ENCODE measurements at regions not wholly inside any gene's neighbourhood (a gene's known extent, or its start where the extent isn't known, plus 50 kb on each side); places are given as distances from the start of the nearest gene placed in this dataset.

GRCh38 chr13:97866751-97867150 is 86.7 kb upstream of the IPO5 start:
- TF ChIP-seq, protein P1, sequence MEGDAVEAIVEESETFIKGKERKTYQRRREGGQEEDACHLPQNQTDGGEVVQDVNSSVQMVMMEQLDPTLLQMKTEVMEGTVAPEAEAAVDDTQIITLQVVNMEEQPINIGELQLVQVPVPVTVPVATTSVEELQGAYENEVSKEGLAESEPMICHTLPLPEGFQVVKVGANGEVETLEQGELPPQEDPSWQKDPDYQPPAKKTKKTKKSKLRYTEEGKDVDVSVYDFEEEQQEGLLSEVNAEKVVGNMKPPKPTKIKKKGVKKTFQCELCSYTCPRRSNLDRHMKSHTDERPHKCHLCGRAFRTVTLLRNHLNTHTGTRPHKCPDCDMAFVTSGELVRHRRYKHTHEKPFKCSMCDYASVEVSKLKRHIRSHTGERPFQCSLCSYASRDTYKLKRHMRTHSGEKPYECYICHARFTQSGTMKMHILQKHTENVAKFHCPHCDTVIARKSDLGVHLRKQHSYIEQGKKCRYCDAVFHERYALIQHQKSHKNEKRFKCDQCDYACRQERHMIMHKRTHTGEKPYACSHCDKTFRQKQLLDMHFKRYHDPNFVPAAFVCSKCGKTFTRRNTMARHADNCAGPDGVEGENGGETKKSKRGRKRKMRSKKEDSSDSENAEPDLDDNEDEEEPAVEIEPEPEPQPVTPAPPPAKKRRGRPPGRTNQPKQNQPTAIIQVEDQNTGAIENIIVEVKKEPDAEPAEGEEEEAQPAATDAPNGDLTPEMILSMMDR (IDR thresholded peaks at IDR 0.05): no peak
- TF ChIP-seq POLR2A (IDR thresholded peaks at IDR 0.05; ENCODE audit: low read length): no peak
- TF ChIP-seq RFX5 (IDR thresholded peaks at IDR 0.05): no peak
- TF ChIP-seq, protein P2, sequence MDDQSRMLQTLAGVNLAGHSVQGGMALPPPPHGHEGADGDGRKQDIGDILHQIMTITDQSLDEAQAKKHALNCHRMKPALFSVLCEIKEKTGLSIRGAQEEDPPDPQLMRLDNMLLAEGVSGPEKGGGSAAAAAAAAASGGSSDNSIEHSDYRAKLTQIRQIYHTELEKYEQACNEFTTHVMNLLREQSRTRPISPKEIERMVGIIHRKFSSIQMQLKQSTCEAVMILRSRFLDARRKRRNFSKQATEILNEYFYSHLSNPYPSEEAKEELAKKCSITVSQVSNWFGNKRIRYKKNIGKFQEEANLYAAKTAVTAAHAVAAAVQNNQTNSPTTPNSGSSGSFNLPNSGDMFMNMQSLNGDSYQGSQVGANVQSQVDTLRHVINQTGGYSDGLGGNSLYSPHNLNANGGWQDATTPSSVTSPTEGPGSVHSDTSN (IDR thresholded peaks at IDR 0.05): no peak
- no peak for TF ChIP-seq ZFP36 (IDR thresholded peaks at IDR 0.05; ENCODE audit: borderline replicate concordance, partially characterized antibody)
- no peak for TF ChIP-seq ESRRA (IDR thresholded peaks at IDR 0.05; ENCODE audit: borderline replicate concordance, low read length)
- TF ChIP-seq EP300 (IDR thresholded peaks at IDR 0.05): no peak
- no peak for TF ChIP-seq E2F6 (IDR thresholded peaks at IDR 0.05; ENCODE audit: borderline replicate concordance, low read depth)
- TF ChIP-seq CHD2 (IDR thresholded peaks at IDR 0.05; ENCODE audit: low read length, partially characterized antibody): no peak
- TF ChIP-seq CBX8 (IDR thresholded peaks at IDR 0.05): no peak
- no peak for TF ChIP-seq POLR2AphosphoS2 (conservative IDR thresholded peaks at IDR 0.05; ENCODE audit: low read length)
- no peak for TF ChIP-seq HDAC2 (IDR thresholded peaks at IDR 0.05)

Data from A549 (cell line).